HCT116 (cell line): ENCODE measurements at regions not wholly inside any gene's neighbourhood (a gene's known extent, or its start where the extent isn't known, plus 50 kb on each side); places are given as distances from the start of the nearest gene placed in this dataset.

Source experiments
- POLR2A ChIP-seq: IDR thresholded peaks from 2 replicates; pipeline ENCODE4 v1.7.0; 2011; ENCODE audit warnings: borderline replicate concordance; ENCODE audit not compliant: insufficient read depth, insufficient read length; ENCODE audit errors: extremely low read depth
- POLR2AphosphoS5 ChIP-seq: IDR thresholded peaks from 2 replicates; pipeline ENCODE4 v1.6.1; 2011; ENCODE audit warnings: mild to moderate bottlenecking, low read depth, low read length, moderate library complexity
- REST ChIP-seq: IDR thresholded peaks from 2 replicates; pipeline ENCODE4 v1.6.1; 2012; ENCODE audit warnings: low read depth
- TCF7L2 ChIP-seq: IDR thresholded peaks from 2 replicates; pipeline ENCODE4 v1.7.0; 2011; ENCODE audit warnings: borderline replicate concordance, inconsistent platforms; ENCODE audit not compliant: insufficient read depth, insufficient read length; ENCODE audit errors: extremely low read depth
- YY1 ChIP-seq: IDR thresholded peaks from 2 replicates; pipeline ENCODE4 v1.6.1; 2011; ENCODE audit warnings: low read length, low read depth, moderate library complexity, mild to moderate bottlenecking; ENCODE audit not compliant: insufficient replicate concordance; ENCODE audit errors: extremely low read depth
- ZFX ChIP-seq: fragments of 450-650 bp; IDR thresholded peaks from 2 replicates; pipeline ENCODE4 v1.6.1; 2017
- TF ChIP-seq, protein P1 (sequence below), 3 experiments: fragments of 200-600 bp in 1 of 3; sonication (generic) in 1 of 3; IDR thresholded peaks in 2 of 3; conservative IDR thresholded peaks in 1 of 3; 2 replicates each; pipeline ENCODE4 v1.5.1; 2012 to 2017; ENCODE audit warnings: low read depth in 2 of 3, low read length in 2 of 3, antibody characterized with exemption in 1 of 3, borderline replicate concordance in 1 of 3, control low read depth in 1 of 3, mild to moderate bottlenecking in 1 of 3, mixed read lengths in 1 of 3, mixed run types in 1 of 3, moderate library complexity in 1 of 3; ENCODE audit not compliant: insufficient read depth in 1 of 3

- no peak for TF ChIP-seq REST
- TF ChIP-seq, protein P1, sequence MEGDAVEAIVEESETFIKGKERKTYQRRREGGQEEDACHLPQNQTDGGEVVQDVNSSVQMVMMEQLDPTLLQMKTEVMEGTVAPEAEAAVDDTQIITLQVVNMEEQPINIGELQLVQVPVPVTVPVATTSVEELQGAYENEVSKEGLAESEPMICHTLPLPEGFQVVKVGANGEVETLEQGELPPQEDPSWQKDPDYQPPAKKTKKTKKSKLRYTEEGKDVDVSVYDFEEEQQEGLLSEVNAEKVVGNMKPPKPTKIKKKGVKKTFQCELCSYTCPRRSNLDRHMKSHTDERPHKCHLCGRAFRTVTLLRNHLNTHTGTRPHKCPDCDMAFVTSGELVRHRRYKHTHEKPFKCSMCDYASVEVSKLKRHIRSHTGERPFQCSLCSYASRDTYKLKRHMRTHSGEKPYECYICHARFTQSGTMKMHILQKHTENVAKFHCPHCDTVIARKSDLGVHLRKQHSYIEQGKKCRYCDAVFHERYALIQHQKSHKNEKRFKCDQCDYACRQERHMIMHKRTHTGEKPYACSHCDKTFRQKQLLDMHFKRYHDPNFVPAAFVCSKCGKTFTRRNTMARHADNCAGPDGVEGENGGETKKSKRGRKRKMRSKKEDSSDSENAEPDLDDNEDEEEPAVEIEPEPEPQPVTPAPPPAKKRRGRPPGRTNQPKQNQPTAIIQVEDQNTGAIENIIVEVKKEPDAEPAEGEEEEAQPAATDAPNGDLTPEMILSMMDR (IDR thresholded peaks at IDR 0.05 in 2 of 3, conservative IDR thresholded peaks at IDR 0.05 in 1 of 3; ENCODE audit: borderline replicate concordance in 1 of 3, insufficient read depth in 1 of 3, low read depth in 2 of 3, low read length in 2 of 3), result peak in 2 of 3 experiments; percentile 11 to 16; a peak in 1 of 6 replicates
- TF ChIP-seq YY1, result no peak
- no peak for TF ChIP-seq POLR2AphosphoS5
- TF ChIP-seq ZFX, result no peak
- TF ChIP-seq TCF7L2, result no peak
- TF ChIP-seq POLR2A, result no peak
Measured at GRCh38 chr12:46049665-46050064, 59.3 kb upstream of the SCAF11 start.
